ENCODE measurements at regions not wholly inside any gene's neighbourhood (a gene's known extent, or its start where the extent isn't known, plus 50 kb on each side); places are given as distances from the start of the nearest gene placed in this dataset.
"Not testable (repeated sequence)": the region's sequence is repeated elsewhere in the genome, so short reads cannot be mapped to it uniquely, and the experiment has no call there.

DNA sequence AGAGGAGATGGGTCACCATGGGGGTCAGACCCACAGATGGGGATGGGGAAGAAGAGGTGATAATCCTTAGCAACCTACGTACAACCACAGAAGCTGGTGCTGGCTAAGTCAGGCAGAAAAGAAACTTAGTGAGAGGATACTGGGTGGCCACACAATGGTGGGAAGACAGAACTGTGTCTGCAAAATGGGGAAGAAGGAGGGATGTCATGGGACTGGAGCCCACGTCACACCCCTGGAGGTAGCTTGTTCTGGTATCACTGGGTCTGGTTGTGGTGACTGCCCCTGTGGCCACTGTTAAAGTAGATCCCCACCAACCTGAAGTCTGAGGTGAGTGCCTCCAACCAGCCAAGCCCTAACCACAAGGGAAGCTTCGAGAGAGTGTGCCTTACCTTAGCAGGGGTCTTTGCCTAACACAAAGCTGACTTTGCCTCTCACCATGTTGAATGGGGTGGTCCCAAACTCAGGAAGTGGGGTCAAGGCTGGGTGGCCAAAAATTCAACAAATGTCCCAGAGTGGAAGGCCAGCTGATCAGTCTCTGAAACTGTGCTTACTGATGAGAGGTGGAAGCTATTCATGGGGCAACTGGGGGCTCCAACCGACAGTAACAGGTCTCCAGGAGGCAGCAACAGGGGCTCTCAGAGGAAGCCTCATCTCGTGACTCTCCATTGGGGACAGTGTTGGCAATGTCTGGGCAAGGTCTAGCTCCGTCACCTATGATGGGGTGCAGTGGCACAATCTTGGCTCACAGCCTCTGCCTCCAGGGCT is 64.8 kb upstream of the SLC1A4 start:
- TF ChIP-seq, protein P1, sequence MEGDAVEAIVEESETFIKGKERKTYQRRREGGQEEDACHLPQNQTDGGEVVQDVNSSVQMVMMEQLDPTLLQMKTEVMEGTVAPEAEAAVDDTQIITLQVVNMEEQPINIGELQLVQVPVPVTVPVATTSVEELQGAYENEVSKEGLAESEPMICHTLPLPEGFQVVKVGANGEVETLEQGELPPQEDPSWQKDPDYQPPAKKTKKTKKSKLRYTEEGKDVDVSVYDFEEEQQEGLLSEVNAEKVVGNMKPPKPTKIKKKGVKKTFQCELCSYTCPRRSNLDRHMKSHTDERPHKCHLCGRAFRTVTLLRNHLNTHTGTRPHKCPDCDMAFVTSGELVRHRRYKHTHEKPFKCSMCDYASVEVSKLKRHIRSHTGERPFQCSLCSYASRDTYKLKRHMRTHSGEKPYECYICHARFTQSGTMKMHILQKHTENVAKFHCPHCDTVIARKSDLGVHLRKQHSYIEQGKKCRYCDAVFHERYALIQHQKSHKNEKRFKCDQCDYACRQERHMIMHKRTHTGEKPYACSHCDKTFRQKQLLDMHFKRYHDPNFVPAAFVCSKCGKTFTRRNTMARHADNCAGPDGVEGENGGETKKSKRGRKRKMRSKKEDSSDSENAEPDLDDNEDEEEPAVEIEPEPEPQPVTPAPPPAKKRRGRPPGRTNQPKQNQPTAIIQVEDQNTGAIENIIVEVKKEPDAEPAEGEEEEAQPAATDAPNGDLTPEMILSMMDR (conservative IDR thresholded peaks at IDR 0.05; ENCODE audit: control insufficient read depth, insufficient read depth, low read depth, low read length), result no peak
- no peak for DNase-seq (ENCODE audit: low read depth)
- H3K4me3 ChIP-seq (ENCODE audit: control insufficient read depth, low read depth, low read length), result no peak overlapping the region

GRCh38 chr2:64925930-64926722 is 63.1 kb upstream of the SLC1A4 start:
- not testable (repeated sequence) for H3K4me3 ChIP-seq (ENCODE audit: control insufficient read depth, low read depth, low read length); DNase-seq (ENCODE audit: low read depth)

DNA sequence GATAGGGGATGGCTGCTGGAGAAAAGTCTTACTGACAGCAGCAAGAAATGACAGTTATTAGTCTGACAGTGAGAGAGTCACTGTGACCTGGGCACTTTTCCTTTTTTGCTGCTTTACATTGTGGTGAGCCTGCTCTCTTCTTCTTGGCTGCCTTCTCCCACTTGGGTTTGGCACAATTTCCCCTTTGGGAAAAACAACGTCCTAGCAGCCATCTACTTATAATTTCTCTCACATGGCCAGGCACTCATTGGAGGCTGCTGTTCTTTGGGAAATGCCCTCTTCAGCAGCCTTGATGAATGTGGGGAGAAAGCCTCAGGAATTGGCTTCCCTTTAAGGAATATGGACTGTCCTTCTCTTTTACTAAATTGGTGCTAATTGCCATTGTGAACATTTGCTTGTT is 60.4 kb upstream of the SLC1A4 start:
- no peak overlapping the region for H3K4me3 ChIP-seq (ENCODE audit: control insufficient read depth, low read depth, low read length)
- TF ChIP-seq, protein P1 (conservative IDR thresholded peaks at IDR 0.05; ENCODE audit: control insufficient read depth, insufficient read depth, low read depth, low read length), result no peak
- DNase-seq (ENCODE audit: low read depth), result no peak

GRCh38 chr2:64929333-64929732 is 59.9 kb upstream of the SLC1A4 start:
- DNase-seq (ENCODE audit: low read depth), result no peak
- TF ChIP-seq, protein P1 (conservative IDR thresholded peaks at IDR 0.05; ENCODE audit: control insufficient read depth, insufficient read depth, low read depth, low read length), result no peak

GRCh38 chr2:64930258-64930671 is 58.9 kb upstream of the SLC1A4 start:
- peak; percentile 32 for DNase-seq (ENCODE audit: low read depth)
- TF ChIP-seq, protein P1 (conservative IDR thresholded peaks at IDR 0.05; ENCODE audit: control insufficient read depth, insufficient read depth, low read depth, low read length), result no peak
- no peak overlapping the region for H3K4me3 ChIP-seq (ENCODE audit: control insufficient read depth, low read depth, low read length)

More at GRCh38 chr2:64929333-64929732, 59.9 kb upstream of the SLC1A4 start:
- no peak overlapping the region for H3K4me3 ChIP-seq (ENCODE audit: control insufficient read depth, low read depth, low read length)

DNA sequence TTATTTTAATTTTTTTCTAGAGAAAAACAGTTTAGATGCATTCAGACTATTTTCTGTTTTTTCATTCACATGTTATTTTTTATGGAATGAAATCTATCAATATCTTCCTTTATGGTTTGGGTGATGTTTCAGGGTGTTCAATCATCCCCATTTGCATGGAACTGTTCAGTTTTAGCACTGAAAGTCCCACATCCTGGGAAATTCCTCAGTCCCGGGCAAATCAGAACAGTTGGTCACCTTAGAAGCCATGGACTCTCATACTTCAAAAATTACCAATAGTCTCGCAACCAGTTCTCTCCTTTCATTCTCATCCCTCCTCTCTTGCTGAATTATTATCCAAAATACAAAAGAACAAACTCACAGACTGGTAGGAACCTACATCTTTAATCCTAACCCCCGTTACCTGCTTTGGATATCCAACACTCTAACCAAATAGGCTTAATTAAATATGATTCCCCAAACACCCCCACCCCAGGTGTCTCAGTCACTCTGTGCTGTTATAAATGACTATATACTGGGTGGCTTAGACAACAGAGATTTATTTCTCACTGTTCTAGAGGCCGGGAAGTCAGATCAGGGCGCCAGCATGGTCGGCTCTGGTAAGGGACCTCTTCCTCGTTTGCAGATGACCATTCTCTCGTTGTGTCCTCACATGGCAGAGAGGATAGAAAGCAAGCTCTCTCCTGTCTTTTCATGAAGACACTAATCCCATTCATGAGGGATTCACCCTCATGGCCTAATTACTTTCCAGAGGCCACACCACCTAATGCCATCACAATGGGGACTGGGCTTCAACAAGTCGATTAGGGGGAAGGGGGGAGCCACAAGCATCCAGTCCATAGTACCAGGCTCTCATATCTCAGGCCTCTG is 57.7 kb upstream of the SLC1A4 start:
- no peak for DNase-seq (ENCODE audit: low read depth)
- TF ChIP-seq, protein P1 (conservative IDR thresholded peaks at IDR 0.05; ENCODE audit: control insufficient read depth, insufficient read depth, low read depth, low read length), result no peak
- no peak overlapping the region for H3K4me3 ChIP-seq (ENCODE audit: control insufficient read depth, low read depth, low read length)
